K562 (cell line): ENCODE measurements at regions not wholly inside any gene's neighbourhood (a gene's known extent, or its start where the extent isn't known, plus 50 kb on each side); places are given as distances from the start of the nearest gene placed in this dataset.

ENCODE experiments used
- ATAC-seq: fragments of 200-7000 bp; cut with Tn5 transposase; 3 replicates; pipeline ENCODE4 v1.9.1; 2020; ENCODE audit warnings: moderate library complexity
- BruUV-seq: library from RNA; stranded (reverse); fragments of 400-500 nt; replicated peaks from 2 replicates; lab custom pipeline; 2021; lab: Mats Ljungman, UMichigan
- CTCF ChIA-PET: fragments of 300-600 bp; formaldehyde crosslinking; extraction: SDS; loops from one replicate; lab custom pipeline; 2021; ENCODE audit warnings: low intra/inter-chr PET ratio; lab: Yijun Ruan, JAX
- POLR2A ChIA-PET: fragments of 300-600, 350-650 bp; sonication (Branson Sonifier 250); formaldehyde crosslinking; extraction: SDS; loops from one replicate; lab custom pipeline; 2021; ENCODE audit warnings: antibody characterized with exemption, inconsistent platforms; lab: Yijun Ruan, JAX
- DNase-seq, 4 experiments: peaks; one replicate each; pipeline versions ENCODE4 v3.0.0 to v3.0.0-alpha.2; 2011 to 2018; ENCODE audit warnings: low spot score in 3 of 4, mixed read lengths in 3 of 4; ENCODE audit errors: extremely low read depth in 1 of 4
- FAIRE-seq: peaks from 2 replicates; lab custom pipeline; 2011; peaks lifted over from hg19 to GRCh38; lab: Jason Lieb, UNC
- H2AFZ ChIP-seq: 2 replicates; pipeline ENCODE4 v1.6.0; 2011; ENCODE audit warnings: low read depth, low read length, control low read depth, inconsistent platforms
- H3K27ac ChIP-seq: fragments of 200-600 bp; 3 replicates; pipeline ENCODE4 v1.8.0; 2011; ENCODE audit warnings: low read depth, mild to moderate bottlenecking, control low read depth, inconsistent platforms, low read length, moderate library complexity, mixed read lengths; ENCODE audit errors: extremely low read depth
- H3K27me3 ChIP-seq, 2 experiments: fragments of 300-600 bp in 1 of 2; 2 replicates in 1 of 2; 3 replicates in 1 of 2; pipeline versions ENCODE4 v1.6.0 to v1.8.0; 2011; ENCODE audit warnings: inconsistent platforms in 2 of 2, low read length in 2 of 2, mild to moderate bottlenecking in 1 of 2, mixed read lengths in 1 of 2, moderate library complexity in 1 of 2; ENCODE audit not compliant: control insufficient read depth in 2 of 2, insufficient read depth in 2 of 2
- H3K36me3 ChIP-seq: fragments of 300-600 bp; 3 replicates; pipeline ENCODE4 v1.8.0; 2011; ENCODE audit warnings: mild to moderate bottlenecking, low read length, inconsistent platforms; ENCODE audit not compliant: control insufficient read depth, insufficient read depth
- H3K4me1 ChIP-seq, 2 experiments: fragments of 200-600 bp in 1 of 2; replicated peaks in 1 of 2; 2 replicates in 1 of 2; 3 replicates in 1 of 2; pipeline versions ENCODE4 v1.5.1 to v1.8.0; 2011; ENCODE audit warnings: inconsistent platforms in 2 of 2, low read length in 2 of 2, mild to moderate bottlenecking in 1 of 2, mixed read lengths in 1 of 2, moderate library complexity in 1 of 2; ENCODE audit not compliant: control insufficient read depth in 2 of 2, insufficient read depth in 2 of 2
- H3K4me2 ChIP-seq: 2 replicates; pipeline ENCODE4 v1.6.1; 2011; ENCODE audit warnings: low read length, control low read depth, inconsistent platforms, mixed read lengths; ENCODE audit not compliant: insufficient read depth
- H3K4me3 ChIP-seq: fragments of 200-600 bp; sonication (generic), shearing (Covaris generic); 2 replicates; pipeline ENCODE4 v1.5.1; 2016; ENCODE audit warnings: control low read depth, inconsistent platforms
- H3K79me2 ChIP-seq: fragments of 200-600 bp; 3 replicates; pipeline ENCODE4 v1.8.0; 2011; ENCODE audit warnings: low read length, inconsistent platforms; ENCODE audit not compliant: control insufficient read depth, insufficient read depth
- H3K9ac ChIP-seq, 2 experiments: 2 replicates each; pipeline versions ENCODE4 v1.6.0 to v1.6.1; 2011; ENCODE audit warnings: low read depth in 2 of 2, low read length in 2 of 2, control low read depth in 1 of 2, inconsistent platforms in 1 of 2, mild to moderate bottlenecking in 1 of 2, mixed read lengths in 1 of 2; ENCODE audit not compliant: insufficient read depth in 1 of 2
- H3K9me1 ChIP-seq: one replicate; pipeline ENCODE4 v1.6.0; 2011; ENCODE audit warnings: inconsistent platforms, mild to moderate bottlenecking, low read length, moderate library complexity; ENCODE audit not compliant: control insufficient read depth, insufficient read depth
- H3K9me3 ChIP-seq: replicated peaks from 2 replicates; pipeline ENCODE4 v1.5.1; 2011; ENCODE audit warnings: low read depth, low read length, inconsistent platforms; ENCODE audit not compliant: control insufficient read depth, insufficient read depth
- H4K20me1 ChIP-seq: replicated peaks from 2 replicates; pipeline ENCODE4 v1.6.1; 2011; ENCODE audit warnings: low read length, inconsistent platforms, mixed read lengths; ENCODE audit not compliant: control insufficient read depth, insufficient read depth
- JUND ChIP-seq, 2 experiments: IDR thresholded peaks; 2 replicates in 1 of 2; 3 replicates in 1 of 2; pipeline ENCODE4 v1.6.1; 2011; ENCODE audit warnings: borderline replicate concordance in 2 of 2, low read depth in 2 of 2, low read length in 2 of 2, improper control_type of control experiment in 1 of 2, missing biosample characterization in 1 of 2, missing genetic modification characterization in 1 of 2, missing genetic modification reagents in 1 of 2
- MIER1 ChIP-seq: fragments of 450-650 bp; IDR thresholded peaks from 2 replicates; pipeline ENCODE4 v1.6.1; 2016; ENCODE audit warnings: antibody characterized with exemption, mild to moderate bottlenecking, low read depth
- NRF1 ChIP-seq, 2 experiments: fragments of 450-650 bp; IDR thresholded peaks in 1 of 2; conservative IDR thresholded peaks in 1 of 2; 2 replicates each; pipeline ENCODE4 v1.6.1; 2014; ENCODE audit warnings: mild to moderate bottlenecking in 2 of 2
- RBM25 ChIP-seq: fragments of 200-400 bp; formaldehyde crosslinking; IDR thresholded peaks from 2 replicates; pipeline ENCODE4 v1.6.1; 2018; ENCODE audit warnings: low read length, low read depth, moderate library complexity; ENCODE audit not compliant: severe bottlenecking
- SLC30A9 ChIP-seq: fragments of 250-450 bp; sonication (Bioruptor Pico); IDR thresholded peaks from 2 replicates; pipeline ENCODE4 v1.8.0; 2022; ENCODE audit warnings: mild to moderate bottlenecking, moderate library complexity
- TCF7L2 ChIP-seq: fragments of 150-350 bp; IDR thresholded peaks from 2 replicates; pipeline ENCODE4 v1.6.1; 2016; ENCODE audit warnings: low read depth, mild to moderate bottlenecking, low read length, moderate library complexity
- TGIF2 ChIP-seq: sonication (generic); formaldehyde crosslinking; IDR thresholded peaks from 2 replicates; pipeline ENCODE4 v1.8.1; 2022; ENCODE audit warnings: mild to moderate bottlenecking, missing genetic modification reagents, moderate library complexity
- U2AF1 ChIP-seq: fragments of 200-400 bp; formaldehyde crosslinking; optimal IDR thresholded peaks from 2 replicates; pipeline ENCODE3; 2017; ENCODE audit warnings: mild to moderate bottlenecking, low read depth, low read length, moderate library complexity
- ZFPM2 ChIP-seq: fragments of 250-450 bp; sonication (Bioruptor Pico); IDR thresholded peaks from 2 replicates; pipeline ENCODE4 v1.5.1; 2022; ENCODE audit warnings: mild to moderate bottlenecking
- ZNF143 ChIP-seq: sonication (generic); formaldehyde crosslinking; IDR thresholded peaks from 2 replicates; pipeline ENCODE4 v1.9.0; 2022; ENCODE audit warnings: mild to moderate bottlenecking, missing genetic modification reagents
- ZNF263 ChIP-seq: sonication (generic); formaldehyde crosslinking; IDR thresholded peaks from 2 replicates; pipeline ENCODE4 v1.8.0; 2022; ENCODE audit warnings: mild to moderate bottlenecking, missing genetic modification reagents, borderline replicate concordance
- ZNF696 ChIP-seq: fragments of 250-450 bp; sonication (Bioruptor Pico); conservative IDR thresholded peaks from 2 replicates; pipeline ENCODE4 v1.4.0; 2020; ENCODE audit warnings: mild to moderate bottlenecking, moderate library complexity
- WGBS: fragments of 100-300 bp; shearing (Covaris generic); methylation state at CpG from one replicate; pipeline ENCODE4 v1.1.6; 2016; ENCODE audit warnings: low coverage, mixed read lengths; ENCODE audit not compliant: insufficient coverage; ENCODE audit errors: missing lambda C conversion rate; 5-methylcytosine and 5-hydroxymethylcytosine counted together
- in situ Hi-C: fragments of 300-500 bp; cut with MboI; formaldehyde crosslinking; loops from 4 replicates; pipeline ENCODE4 v1.15.0; 2018; ENCODE audit warnings: inconsistent platforms, mixed read lengths
- intact Hi-C: fragments of 100-400 bp; cut with micrococcal nuclease; formaldehyde crosslinking; loops from 2 replicates; pipeline ENCODE4 v1.14.2; 2022
- TF ChIP-seq, protein P1 (sequence below): sonication (generic); formaldehyde crosslinking; IDR thresholded peaks from 2 replicates; pipeline ENCODE4 v1.8.1; 2023; ENCODE audit warnings: mild to moderate bottlenecking, missing genetic modification reagents, moderate library complexity
- TF ChIP-seq, protein P2 (sequence below): fragments of 450-650 bp; formaldehyde crosslinking; IDR thresholded peaks from 2 replicates; pipeline ENCODE4 v1.4.0; 2022; ENCODE audit warnings: mild to moderate bottlenecking, moderate library complexity

DNA sequence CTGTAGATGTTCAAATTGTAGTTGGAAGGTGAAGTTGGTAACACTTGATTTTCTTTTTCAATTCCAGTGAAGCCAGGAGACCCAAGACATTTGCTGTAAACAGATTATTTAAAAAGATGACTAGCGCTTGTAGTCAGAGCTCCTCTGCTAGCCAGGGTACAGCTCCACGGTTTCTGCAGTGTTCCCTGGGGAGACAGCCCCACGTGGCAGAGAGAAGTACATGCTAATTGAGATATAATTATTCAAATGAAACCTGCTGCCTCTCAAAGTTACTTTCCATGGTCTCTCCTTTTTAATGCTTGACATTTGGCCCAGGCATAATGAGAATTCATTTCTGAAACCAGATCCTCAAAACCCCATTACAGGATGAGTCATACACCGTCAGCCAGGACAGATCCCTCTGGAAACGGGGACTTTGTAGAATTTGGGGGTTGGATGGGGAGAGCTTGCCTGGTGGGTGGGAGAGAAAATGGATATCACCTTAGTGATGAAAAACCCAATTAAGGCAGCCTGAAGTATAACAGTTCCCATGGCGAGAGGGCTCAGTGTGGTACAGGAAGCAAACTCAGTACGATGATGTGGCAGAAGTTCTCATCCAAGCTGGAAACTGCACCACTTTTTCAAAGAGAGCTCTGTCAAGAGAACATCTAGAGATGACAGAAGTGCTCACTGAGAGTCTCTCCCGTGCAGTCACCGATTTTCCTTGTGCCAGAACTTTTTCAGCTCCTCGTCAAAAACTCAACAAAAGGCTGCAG lies 637.7 kb upstream of the TMEM132C start:
- CTCF ChIA-PET: no interaction called here
- in situ Hi-C loops: no loop called here
- Histone ChIP-seq H3K9ac (no peak overlapping the region), H3K9me3 (no peaks in the 10 kb centered on the region), H2AFZ (no peak overlapping the region), H3K4me3 (no peak overlapping the region), H4K20me1 (no peaks in the 10 kb centered on the region), H3K79me2 (no peaks in the 10 kb centered on the region), H3K9me1 (no peaks in the 10 kb centered on the region), H3K36me3 (no peaks in the 10 kb centered on the region)
- BruUV-seq: no TSS peak
- ATAC-seq (no peak), FAIRE-seq (no peak)
- intact Hi-C loops: no loop called here
- 0% methylated on average over 10 of the region's 10 CpGs for WGBS
- TF ChIP-seq MIER1 (no peak), TGIF2 (CRISPR knock-in tag) (no peak)
- TF ChIP-seq, all 486 proteins: peak for 0
- Histone ChIP-seq H3K4me1 (no peaks in the 10 kb centered on the region), H3K27me3 (no peaks in the 10 kb centered on the region), H3K27ac (no peak overlapping the region), H3K4me2 (no peak overlapping the region)
- no peak for DNase-seq
- POLR2A ChIA-PET: no interaction called here

DNA sequence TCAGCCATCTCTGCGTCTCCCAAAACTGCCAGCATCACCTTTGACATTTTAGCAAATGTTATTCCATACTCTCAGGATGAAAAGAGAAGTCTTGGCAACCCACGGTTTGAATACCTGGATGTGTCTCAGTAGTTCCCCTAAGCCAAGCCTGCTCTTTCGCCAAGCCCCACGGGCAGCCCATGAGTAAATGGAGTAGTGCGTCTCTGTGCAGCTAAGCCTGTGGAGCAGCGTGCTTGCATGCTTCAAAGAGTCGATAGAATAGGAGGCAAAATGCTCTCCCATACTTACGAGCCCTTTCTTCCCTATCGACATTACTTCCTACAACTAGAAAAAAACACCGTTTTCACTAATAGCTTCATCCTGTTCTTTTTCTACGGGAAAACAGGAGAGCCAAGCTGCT lies 634.5 kb upstream of the TMEM132C start:
- intact Hi-C loops: no loop called here
- no peaks in the 10 kb centered on the region for H3K4me1 ChIP-seq
- H3K27me3 ChIP-seq: no peaks in the 10 kb centered on the region
- in situ Hi-C loops: no loop called here
- DNase-seq: no peak
- ChIA-PET POLR2A (no interaction called here), CTCF (no interaction called here)
- H3K27ac ChIP-seq: no peak overlapping the region
- H3K79me2 ChIP-seq: no peaks in the 10 kb centered on the region
- 2% methylated on average over 11 of the region's 11 CpGs for WGBS
- no peaks in the 10 kb centered on the region for H3K9me3 ChIP-seq
- no peak overlapping the region for H2AFZ ChIP-seq
- no peak for ATAC-seq
- H3K9ac ChIP-seq: no peak overlapping the region
- BruUV-seq: no TSS peak
- no peaks in the 10 kb centered on the region for H3K36me3 ChIP-seq
- no peaks in the 10 kb centered on the region for H3K9me1 ChIP-seq
- no peak overlapping the region for H3K4me3 ChIP-seq
- no peak for FAIRE-seq
- no peaks in the 10 kb centered on the region for H4K20me1 ChIP-seq
- no peak overlapping the region for H3K4me2 ChIP-seq
- TF ChIP-seq RBM25 (no peak), ZNF696 (CRISPR knock-in tag) (no peak), ZNF263 (CRISPR knock-in tag) (no peak), TCF7L2 (no peak), JUND (IDR thresholded peaks at IDR 0.05; ENCODE audit: borderline replicate concordance, low read depth, low read length) (no peak), JUND (tag; IDR thresholded peaks at IDR 0.05; ENCODE audit: borderline replicate concordance, low read depth, low read length) (no peak), ZNF143 (CRISPR knock-in tag) (no peak), SLC30A9 (CRISPR knock-in tag) (no peak), U2AF1 (no peak), ZFPM2 (CRISPR knock-in tag) (no peak), NRF1 (conservative IDR thresholded peaks at IDR 0.05 in 1 of 2, IDR thresholded peaks at IDR 0.05 in 1 of 2) (no peak)
- TF ChIP-seq, protein P1, sequence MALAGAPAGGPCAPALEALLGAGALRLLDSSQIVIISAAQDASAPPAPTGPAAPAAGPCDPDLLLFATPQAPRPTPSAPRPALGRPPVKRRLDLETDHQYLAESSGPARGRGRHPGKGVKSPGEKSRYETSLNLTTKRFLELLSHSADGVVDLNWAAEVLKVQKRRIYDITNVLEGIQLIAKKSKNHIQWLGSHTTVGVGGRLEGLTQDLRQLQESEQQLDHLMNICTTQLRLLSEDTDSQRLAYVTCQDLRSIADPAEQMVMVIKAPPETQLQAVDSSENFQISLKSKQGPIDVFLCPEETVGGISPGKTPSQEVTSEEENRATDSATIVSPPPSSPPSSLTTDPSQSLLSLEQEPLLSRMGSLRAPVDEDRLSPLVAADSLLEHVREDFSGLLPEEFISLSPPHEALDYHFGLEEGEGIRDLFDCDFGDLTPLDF: no peak
- TF ChIP-seq, protein P2, sequence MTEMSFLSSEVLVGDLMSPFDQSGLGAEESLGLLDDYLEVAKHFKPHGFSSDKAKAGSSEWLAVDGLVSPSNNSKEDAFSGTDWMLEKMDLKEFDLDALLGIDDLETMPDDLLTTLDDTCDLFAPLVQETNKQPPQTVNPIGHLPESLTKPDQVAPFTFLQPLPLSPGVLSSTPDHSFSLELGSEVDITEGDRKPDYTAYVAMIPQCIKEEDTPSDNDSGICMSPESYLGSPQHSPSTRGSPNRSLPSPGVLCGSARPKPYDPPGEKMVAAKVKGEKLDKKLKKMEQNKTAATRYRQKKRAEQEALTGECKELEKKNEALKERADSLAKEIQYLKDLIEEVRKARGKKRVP (CRISPR knock-in tag): no peak
